ENCODE measurements at regions not wholly inside any gene's neighbourhood (a gene's known extent, or its start where the extent isn't known, plus 50 kb on each side); places are given as distances from the start of the nearest gene placed in this dataset.

- Histone ChIP-seq H3K4me1 (ENCODE audit: insufficient read depth, low read length, poor library complexity, severe bottlenecking) (peaks cover 30% of the 10 kb centered on the region), H3K27ac (ENCODE audit: low read depth, low read length, poor library complexity, severe bottlenecking) (no peak overlapping the region), H3K36me3 (ENCODE audit: insufficient read depth, low read length, poor library complexity, severe bottlenecking) (no peaks in the 10 kb centered on the region), H3K4me3 (ENCODE audit: low read depth, low read length, poor library complexity, severe bottlenecking) (no peak overlapping the region), H3K27me3 (replicated peaks; ENCODE audit: insufficient read depth, low read depth, low read length, poor library complexity) (no peaks in the 10 kb centered on the region), H3K9me3 (ENCODE audit: low read depth, low read length, poor library complexity, severe bottlenecking) (no peaks in the 10 kb centered on the region)
- intact Hi-C loops (cut with micrococcal nuclease; ENCODE audit: unreplicated experiment) = no loop called here
- CTCF ChIA-PET = no interaction called here
- no TSS peak for BruUV-seq (replicated peaks)
- POLR2A ChIA-PET (ENCODE audit: low non-redundant PET) = no interaction called here
- no peak for DNase-seq (ENCODE audit: low spot score)
- TF ChIP-seq EZH2 (IDR thresholded peaks at IDR 0.05; ENCODE audit: borderline replicate concordance, low read depth, low read length, poor library complexity, severe bottlenecking) = no peak
- TF ChIP-seq CTCF (conservative IDR thresholded peaks at IDR 0.05; ENCODE audit: low read depth, low read length) = no peak
Measured at GRCh38 chr2:142188562-142188961, 57.7 kb upstream of the LRP1B start.

GRCh38 chr2:142180820-142181533, 50.2 kb upstream of the LRP1B start:
- BruUV-seq (replicated peaks) = no TSS peak
- H3K9me3 ChIP-seq (ENCODE audit: low read depth, low read length, poor library complexity, severe bottlenecking) = peaks cover 6% of the 10 kb centered on the region
- no peak overlapping the region for H3K4me3 ChIP-seq (ENCODE audit: low read depth, low read length, poor library complexity, severe bottlenecking)
- DNase-seq (ENCODE audit: low spot score) = peak; percentile 69
- intact Hi-C loops (cut with micrococcal nuclease; ENCODE audit: unreplicated experiment) = no loop called here
- POLR2A ChIA-PET (ENCODE audit: low non-redundant PET) = no interaction called here
- no peaks in the 10 kb centered on the region for H3K36me3 ChIP-seq (ENCODE audit: insufficient read depth, low read length, poor library complexity, severe bottlenecking)
- CTCF ChIA-PET = interaction anchor here (0.7 kb wide), 1 partner anchor 1131 kb away, joined by 9 read pairs; no protein-coding TSS in a partner anchor
- H3K27me3 ChIP-seq (replicated peaks; ENCODE audit: insufficient read depth, low read depth, low read length, poor library complexity) = no peaks in the 10 kb centered on the region
- H3K4me1 ChIP-seq (ENCODE audit: insufficient read depth, low read length, poor library complexity, severe bottlenecking) = peaks cover 24% of the 10 kb centered on the region
- TF ChIP-seq CTCF (conservative IDR thresholded peaks at IDR 0.05; ENCODE audit: low read depth, low read length) = peak; percentile 69
- no peak for TF ChIP-seq EZH2 (IDR thresholded peaks at IDR 0.05; ENCODE audit: borderline replicate concordance, low read depth, low read length, poor library complexity, severe bottlenecking)
- no peak overlapping the region for H3K27ac ChIP-seq (ENCODE audit: low read depth, low read length, poor library complexity, severe bottlenecking)
